HG03460 (cell line): ENCODE measurements at regions not wholly inside any gene's neighbourhood (a gene's known extent, or its start where the extent isn't known, plus 50 kb on each side); places are given as distances from the start of the nearest gene placed in this dataset.

ENCODE experiments used
- ATAC-seq: cut with Tn5 transposase; IDR thresholded peaks from one replicate; pipeline ENCODE4 v1.9.1; 2021; ENCODE audit not compliant: unreplicated experiment

DNA sequence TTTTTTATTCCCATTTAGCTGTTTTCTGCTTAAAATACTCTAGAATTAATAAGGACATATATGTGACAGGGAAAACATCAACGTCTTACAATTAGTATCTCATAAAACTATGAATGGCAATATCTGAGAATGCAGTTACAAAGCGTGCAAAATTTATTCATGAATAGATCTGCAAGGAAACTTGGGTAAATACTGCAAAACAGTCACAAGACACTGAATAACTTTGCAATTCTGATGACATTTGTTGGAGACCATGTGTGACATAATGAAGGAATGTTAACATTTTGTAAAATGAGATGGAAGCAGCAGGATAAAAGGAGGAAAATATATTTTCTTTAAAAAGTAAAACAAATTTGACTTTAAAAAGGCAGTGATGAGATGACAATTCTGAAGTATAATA lies 480.9 kb upstream of the SEMA6A start:
- no peak for ATAC-seq

DNA sequence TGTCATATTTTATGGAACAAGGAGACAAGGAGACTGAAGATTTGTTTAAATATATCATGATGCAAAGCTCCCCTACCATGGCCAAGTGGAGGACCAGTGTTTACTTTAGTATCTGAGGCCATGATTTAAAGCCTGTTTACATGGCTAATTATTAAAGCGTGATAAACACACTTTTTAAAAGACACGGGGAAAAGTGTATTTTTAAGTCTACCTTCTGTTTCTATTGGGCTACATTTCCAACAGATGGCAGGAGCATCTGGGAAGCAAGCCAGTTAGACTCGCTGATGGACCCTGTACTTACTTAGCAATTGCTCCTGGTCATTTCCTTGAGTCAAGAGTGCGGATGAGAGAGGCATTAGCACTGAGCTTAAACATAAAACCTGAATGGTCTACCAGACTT lies 480.3 kb upstream of the SEMA6A start:
- no peak for ATAC-seq

DNA sequence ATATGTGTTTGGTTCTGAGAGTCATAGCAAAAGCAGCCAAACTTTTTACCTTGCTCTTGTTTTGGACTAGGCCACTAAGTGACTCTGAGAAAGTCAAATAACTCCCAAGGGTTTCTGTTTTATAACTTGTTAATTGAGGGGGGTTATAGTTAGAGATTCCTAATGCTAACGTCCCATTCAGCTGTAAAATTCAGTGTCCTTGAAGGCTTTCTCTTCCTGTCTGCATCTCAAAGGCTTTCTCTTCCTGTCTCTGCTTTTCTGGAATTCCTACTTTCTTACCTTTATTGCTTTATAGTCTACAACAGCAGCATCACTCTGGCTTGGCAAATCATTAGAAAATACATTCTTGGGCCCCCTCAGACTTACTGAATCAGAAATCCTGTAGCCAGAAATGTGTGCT lies 479.5 kb upstream of the SEMA6A start:
- no peak for ATAC-seq

DNA sequence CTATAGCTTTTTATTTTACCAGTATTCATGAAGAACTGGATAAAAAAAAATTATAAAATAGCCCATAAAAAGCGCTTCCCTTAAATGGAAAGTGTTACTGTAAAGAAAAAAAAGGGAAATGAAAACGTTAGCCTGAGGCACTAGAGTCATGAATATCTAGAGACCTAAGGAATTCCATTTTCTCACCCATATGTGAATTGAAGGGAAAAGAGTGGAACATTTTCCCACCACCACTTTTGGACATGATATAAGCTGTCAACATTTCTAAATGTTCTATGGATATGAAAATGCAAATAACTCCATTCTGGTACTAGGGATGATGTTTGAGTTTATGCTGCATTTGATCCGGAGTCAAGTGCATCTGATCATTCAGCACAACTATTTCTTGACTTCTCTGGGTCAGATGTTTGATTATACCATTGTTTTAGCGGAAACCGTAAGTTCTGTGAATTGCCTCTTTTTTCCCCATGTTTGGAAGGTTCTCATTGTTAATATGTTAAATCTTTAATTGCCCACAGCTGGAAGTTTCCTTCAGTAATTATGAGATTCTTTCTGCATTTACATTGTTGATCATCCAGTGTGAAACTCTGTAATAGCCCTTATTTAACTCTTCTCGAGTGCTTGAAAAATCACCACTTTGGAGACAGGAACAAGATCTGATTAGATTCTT lies 467.4 kb upstream of the SEMA6A start:
- ATAC-seq = no peak

DNA sequence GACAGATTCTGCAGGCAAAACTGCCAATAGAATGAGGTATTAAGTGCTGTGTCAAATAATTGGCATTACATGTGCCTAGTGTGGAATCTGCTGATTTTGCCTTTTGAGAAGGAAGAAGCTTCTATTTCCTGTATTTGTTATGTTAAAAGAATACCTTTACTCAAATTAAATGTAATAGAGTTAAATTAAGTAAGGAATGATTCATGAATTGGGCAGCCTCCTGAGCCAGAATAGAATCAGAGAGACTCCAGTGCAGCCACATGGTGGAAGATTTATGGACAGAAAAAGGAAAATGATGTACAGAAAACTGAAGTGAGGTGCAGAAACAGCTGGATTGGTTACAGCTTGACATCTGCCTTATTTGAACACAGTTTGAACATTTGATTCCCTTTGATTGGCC lies 464.4 kb upstream of the SEMA6A start:
- ATAC-seq = no peak

DNA sequence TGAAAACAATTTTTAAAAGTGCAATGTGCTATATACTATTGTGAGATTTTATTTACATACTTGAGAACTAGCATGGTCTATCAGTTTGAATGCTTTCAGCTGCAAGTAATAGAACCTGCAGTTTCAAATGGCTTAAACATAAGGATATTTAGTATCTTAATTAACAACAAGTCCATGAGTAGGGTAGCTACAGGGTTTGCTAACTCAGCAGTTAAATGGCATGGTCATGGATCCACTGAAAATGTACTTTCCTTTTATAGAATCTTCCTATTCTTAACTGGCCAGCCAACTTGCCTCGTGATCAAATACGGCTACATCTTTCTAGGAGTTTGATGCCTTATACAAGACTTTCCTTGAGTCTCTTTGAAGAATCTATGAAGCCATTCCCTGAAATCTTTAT lies 452.8 kb upstream of the SEMA6A start:
- ATAC-seq = no peak

DNA sequence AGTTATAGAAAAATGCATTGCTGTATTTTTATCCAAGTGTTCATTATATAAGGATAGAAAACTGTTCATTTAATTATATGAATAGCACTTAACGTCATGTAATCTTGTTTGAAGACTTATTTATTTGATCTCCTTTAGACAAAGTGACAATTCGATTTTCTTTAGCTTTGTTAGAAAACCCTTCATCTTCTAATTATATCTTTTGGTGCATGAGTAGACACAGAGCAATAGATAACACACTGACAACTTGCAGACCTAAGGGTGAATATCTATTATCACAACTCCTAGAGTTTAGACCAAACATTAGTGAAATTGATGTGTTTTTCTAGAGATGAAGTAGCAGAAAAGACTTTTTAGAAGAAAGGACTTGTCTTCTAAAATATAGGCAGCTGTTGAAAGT lies 446.4 kb upstream of the SEMA6A start:
- ATAC-seq = no peak

DNA sequence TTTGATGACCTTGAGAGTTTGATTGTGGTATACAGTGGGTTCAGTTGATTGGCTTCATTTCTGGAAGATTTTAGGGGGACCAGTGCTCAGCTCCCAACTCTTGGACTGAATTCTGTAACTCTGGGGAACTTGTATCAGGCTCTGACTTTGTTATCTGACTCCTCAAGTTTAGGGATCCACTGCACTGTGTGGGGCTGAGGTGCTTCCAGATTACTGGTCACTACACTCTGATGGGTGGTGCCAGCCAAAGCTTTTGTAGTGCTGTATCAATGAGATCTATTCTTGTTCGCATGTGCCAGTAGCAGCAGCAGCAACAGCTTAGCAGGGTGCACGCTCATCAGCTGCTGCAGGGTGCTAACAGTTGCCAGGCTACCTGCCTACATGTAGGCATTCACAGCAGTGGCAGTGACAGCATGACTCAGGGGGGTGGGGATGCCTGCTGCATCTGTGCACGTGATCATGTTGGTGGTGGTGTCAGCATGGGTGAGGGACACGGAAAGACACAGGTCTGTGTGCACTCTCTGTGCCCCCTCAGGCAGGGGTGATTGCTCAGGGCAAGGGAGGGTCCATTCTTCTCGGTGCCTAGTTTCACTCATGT lies 438.8 kb upstream of the SEMA6A start:
- no peak for ATAC-seq

DNA sequence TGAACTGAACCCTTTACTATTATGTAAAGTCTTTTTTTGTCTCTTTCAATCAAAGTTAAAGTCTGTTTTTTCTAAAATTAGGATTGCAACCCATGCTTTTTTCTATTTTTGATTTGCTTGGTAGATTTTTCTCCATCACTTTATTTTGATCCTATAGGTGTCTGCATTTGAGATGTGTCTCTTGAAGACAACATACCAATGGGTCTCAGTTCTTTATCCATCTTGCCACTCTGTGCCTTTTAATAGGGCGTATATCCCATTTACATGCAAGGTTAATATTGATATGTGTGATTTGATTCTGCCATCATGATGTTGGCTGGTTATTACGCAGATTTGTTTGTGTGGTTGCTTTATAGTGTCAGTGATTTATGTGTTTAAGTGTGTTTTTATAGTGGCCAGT lies 436.0 kb upstream of the SEMA6A start:
- ATAC-seq = no peak

DNA sequence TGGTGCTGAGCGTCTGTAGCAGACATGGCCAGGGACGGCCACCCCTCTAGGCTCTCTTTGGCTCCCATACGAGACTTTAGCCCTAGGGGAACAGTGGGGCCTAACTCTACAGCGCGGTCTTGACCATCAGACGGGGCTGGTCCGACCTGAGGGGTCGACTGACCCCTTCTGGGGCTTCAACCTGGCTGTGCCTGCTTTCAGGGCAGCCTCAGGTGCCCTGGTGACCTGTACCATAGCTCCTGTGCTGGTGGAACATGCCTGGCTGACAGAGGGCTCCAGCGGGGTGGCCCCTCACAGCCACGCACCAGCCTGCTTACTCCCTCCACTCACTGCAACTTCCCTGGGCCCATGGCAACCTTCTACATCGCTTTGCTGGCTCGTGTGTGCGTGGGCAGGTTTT lies 423.4 kb upstream of the SEMA6A start:
- no peak for ATAC-seq

DNA sequence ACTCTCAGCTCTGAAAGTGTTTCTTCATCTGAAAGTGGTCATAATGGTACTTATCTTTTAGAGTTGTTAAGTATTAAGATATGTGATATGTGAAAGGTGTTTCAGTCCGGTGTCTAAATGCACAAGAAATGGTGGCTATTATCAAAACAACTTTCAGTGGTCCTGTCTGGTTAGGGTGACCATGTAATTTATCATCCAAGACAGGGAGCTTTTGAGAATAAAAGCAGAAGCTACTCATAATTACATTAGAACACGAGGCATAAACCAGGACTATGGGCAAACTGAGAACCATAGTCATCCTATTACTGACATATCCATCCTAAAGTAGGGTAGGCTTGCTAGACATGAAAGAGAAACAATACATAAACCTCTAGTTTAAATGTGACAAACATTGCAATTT lies 418.1 kb upstream of the SEMA6A start:
- ATAC-seq = no peak

DNA sequence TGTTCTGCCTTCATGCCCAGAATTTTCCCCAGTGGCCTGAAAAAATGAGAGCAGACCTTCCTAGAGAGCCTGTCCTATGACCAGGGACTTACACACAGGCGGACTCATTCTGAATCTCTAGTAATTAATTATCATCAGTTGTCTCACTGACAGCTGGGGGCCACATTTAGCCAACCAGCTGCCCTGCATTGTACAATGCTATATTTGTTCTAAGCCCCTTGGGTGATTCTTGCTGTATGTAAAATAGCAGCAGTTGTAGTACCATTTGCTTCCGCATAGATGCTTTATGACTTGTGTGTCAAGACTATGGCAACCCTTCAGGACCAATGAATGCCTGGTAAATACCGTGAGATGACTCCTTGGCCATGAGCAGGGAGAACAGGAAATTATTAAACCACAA lies 415.4 kb upstream of the SEMA6A start:
- no peak for ATAC-seq

DNA sequence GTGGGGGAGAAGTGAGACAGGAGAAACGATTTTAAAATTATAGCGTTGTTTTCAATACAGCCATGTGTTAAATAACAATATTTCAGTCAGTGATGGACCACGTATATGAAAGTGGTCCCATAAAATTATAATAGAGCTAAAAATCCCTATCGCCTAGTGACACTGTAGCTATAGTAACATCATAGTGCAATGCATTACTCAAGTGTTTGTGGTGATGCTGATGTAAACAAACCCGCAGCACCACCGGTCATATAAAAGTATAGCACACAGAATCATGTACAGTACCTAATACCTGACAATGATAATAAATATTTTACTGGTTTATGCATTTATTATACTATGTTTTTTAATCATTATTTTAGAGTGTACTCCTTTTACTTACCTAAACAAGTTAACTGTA lies 407.4 kb upstream of the SEMA6A start:
- no peak for ATAC-seq

DNA sequence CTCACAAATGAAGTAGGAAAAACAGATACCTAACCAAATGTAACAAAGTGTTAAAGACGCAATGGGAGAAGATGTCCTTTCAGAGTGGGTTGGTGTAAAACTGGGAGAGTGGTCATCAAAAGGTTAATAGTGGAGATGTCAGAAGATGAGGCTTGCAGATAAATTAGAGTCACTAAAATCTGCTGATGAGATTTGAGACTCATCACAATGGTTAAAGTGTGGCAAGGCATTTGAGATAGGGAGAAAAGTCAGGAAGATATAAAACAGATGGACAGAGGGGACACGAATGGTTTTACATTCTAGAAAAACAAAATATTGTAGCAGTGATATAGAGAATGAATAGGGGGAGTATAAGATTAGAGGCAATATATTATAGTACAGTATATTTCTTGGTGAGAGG lies 406.0 kb upstream of the SEMA6A start:
- no peak for ATAC-seq

DNA sequence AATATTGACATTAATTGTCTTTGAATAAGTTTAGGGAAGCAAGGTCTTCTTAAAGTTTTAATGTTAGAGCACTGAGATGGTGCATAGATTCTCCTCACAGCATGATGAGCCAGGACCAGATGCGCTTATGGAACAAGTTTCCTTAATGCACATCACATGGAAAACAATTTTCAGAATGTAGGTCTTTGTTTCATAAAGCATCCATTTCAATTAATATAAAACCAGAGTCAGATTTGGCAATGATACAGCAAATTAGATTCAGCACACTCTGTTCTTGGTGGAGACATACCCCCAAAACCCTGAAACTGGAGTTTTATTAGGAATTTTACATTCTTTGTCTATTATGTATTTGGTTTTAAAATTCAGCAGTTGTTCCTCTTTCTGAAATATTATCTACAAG lies 402.1 kb upstream of the SEMA6A start:
- ATAC-seq = no peak

DNA sequence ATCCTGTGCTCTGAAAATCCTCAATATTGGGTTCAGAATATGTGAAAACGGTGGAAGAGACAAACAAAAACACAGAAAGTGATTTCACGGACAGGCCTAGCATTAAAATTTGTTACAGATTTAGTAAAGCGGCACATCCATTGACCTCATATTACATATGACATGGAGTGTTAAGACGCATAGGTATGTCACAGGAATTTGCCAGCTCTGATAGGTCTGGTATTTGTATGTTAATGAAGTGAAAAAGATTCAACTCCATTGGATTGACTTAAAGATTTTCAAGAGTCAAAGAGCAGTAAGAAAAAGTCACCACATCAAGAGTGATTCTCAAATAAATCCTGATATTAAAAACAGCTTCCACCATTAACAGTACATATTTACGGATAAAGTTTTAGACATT lies 396.5 kb upstream of the SEMA6A start:
- no peak for ATAC-seq

DNA sequence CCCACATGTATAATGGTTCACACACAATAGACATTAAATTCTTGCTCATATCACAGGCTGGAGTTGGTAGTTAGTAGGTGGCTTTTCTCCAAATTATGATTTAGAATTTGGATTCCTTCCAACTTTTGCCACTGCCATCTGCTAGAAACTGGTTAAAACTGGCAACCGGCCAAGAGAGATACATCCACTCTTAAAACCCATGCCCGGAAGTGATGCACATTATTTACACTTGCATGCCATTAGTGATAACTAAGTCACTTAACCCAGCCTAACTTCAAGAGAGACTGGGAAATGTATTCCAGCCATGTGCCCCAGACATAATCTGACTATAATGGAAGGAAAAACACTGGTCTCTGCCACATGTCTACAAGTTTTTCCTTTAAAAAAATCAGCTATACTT lies 395.7 kb upstream of the SEMA6A start:
- ATAC-seq = no peak

DNA sequence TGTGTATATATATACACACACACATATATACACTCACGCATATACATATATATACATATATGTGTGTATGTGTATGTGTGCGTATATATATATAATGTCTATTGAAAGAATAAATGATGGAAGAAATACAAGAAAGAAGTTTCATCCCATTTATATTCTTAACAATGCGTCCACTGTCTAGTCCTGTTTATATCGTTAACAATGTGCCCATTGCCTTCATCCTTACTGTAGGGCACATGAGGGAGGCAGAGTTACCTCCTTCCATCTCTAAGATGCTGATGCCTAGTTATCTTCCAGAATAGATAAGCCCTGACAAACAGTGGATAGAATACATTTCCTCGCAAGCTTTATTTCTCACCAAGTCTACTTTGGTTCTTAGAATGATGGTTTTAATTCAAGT lies 389.8 kb upstream of the SEMA6A start:
- ATAC-seq = no peak

DNA sequence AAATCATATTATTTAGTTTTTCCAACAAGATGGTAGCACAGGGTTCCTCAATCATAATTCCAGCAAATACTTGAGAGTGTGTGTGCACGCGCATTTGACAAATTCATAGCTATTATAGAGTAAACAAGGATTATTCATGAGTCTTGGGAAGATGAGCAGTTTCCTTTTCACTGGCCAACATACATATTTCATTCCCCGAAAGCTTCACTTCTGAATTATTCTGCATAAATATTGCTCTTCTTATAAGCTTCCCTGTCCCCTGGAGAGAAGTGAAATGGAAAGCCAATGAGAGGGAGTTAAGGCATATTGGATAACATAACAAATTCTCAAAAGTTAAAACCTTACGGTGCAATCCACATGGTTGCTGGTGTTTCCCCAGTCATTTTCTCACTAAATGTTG lies 386.4 kb upstream of the SEMA6A start:
- no peak for ATAC-seq

DNA sequence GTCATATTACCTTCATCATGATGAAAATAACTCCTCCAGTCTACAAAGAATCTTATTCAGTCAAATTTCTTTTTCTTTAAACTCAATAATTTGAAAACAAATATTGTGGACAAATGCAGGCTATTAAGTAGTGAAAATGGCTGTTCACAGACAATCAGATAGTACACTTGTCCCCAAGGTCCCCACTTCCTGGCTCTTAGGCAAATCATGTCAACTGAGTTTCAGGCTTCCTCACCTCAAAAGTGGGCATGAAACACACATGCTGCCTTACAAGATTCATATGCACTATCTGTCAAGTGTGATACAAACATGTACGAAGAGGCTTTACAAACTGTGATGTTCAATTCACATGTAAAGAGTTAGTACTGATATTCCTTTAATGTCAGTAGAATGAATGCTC lies 385.2 kb upstream of the SEMA6A start:
- ATAC-seq = no peak

DNA sequence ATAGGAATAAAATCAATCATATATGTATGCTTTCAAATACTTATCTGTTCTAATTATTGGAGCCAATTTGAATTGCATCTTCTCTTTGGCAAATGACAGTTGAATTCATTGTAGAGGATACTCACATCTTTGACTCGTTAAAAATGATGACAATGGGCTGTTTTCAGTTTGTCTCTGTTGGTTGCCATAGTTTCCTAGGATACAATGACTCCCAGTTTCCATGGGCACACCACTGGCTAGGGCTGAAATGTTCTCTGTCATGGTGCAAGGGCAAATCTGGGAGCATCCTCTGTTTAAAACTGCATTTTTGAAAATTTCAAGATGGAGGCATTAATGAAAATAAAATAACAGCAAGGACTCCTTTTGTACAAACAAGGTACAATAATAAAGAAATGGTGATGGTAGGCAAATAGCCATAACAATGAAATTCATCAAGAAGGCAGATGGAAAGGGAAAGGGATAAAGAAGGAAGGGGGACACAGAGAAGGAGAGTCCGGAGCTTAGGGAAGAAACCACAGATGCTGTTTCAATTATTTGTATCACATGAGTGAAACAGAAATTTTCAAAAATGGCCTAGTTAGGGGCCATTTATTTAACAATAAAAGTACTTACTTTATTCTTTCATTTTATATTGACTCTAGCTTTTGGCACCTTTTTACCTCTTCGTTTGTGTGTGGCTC lies 378.8 kb upstream of the SEMA6A start:
- no peak for ATAC-seq

DNA sequence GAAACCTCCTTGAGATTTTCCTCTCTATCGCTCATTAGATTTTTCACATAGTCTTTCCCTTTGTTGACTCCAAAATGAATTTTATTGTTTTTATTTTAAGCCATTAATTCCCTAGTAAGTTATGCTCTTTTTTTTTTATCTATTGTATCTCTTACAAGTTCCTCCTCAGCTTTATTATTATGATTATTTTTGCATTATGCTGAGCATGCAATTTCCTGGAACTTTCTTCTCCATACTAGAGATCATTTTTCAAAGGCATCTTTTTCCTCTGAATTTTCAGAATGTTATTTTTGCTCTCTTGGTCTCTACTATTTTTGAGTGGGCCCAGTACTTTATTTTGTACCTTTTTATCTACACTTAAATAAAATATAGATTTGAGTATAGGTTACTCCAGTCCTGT lies 376.6 kb upstream of the SEMA6A start:
- no peak for ATAC-seq
